Mesendoderm (in vitro differentiated cells): ENCODE measurements at regions not wholly inside any gene's neighbourhood (a gene's known extent, or its start where the extent isn't known, plus 50 kb on each side); places are given as distances from the start of the nearest gene placed in this dataset.

Experiments
- DNase-seq: peaks from one replicate; pipeline ENCODE4 v3.0.0; 2013
- H2AK5ac ChIP-seq: 2 replicates; pipeline ENCODE4 v1.6.1; 2013; ENCODE audit warnings: low read length, inconsistent platforms
- H2BK120ac ChIP-seq: 2 replicates; pipeline ENCODE4 v1.6.1; 2013; ENCODE audit warnings: low read depth, mild to moderate bottlenecking, low read length, moderate library complexity, mixed read lengths
- H2BK15ac ChIP-seq: replicated peaks from 2 replicates; pipeline ENCODE4 v1.6.1; 2013; ENCODE audit warnings: low read depth, mild to moderate bottlenecking, moderate library complexity
- H2BK5ac ChIP-seq: 2 replicates; pipeline ENCODE4 v1.6.1; 2013; ENCODE audit warnings: low read length, inconsistent platforms
- H3K18ac ChIP-seq: 2 replicates; pipeline ENCODE4 v1.6.1; 2013; ENCODE audit warnings: mild to moderate bottlenecking, low read length, mixed read lengths
- H3K23ac ChIP-seq: one replicate; pipeline ENCODE4 v1.6.1; 2013; ENCODE audit warnings: low read length
- H3K27ac ChIP-seq: 2 replicates; pipeline ENCODE4 v1.5.1; 2013; ENCODE audit warnings: low read depth, mild to moderate bottlenecking, inconsistent platforms, low read length, moderate library complexity
- H3K27me3 ChIP-seq: 2 replicates; pipeline ENCODE4 v1.6.1; 2013; ENCODE audit warnings: low read length, control low read depth, mild to moderate bottlenecking, inconsistent platforms; ENCODE audit not compliant: insufficient read depth, poor library complexity
- H3K36me3 ChIP-seq: 2 replicates; pipeline ENCODE4 v1.6.1; 2013; ENCODE audit warnings: low read length, inconsistent platforms; ENCODE audit not compliant: control insufficient read depth, insufficient read depth
- H3K4ac ChIP-seq: one replicate; pipeline ENCODE4 v1.6.1; 2013; ENCODE audit warnings: low read depth, mild to moderate bottlenecking, low read length, moderate library complexity
- H3K4me1 ChIP-seq: 2 replicates; pipeline ENCODE4 v1.6.1; 2013; ENCODE audit warnings: low read depth, low read length, inconsistent platforms; ENCODE audit not compliant: control insufficient read depth
- H3K4me2 ChIP-seq: 2 replicates; pipeline ENCODE4 v1.6.1; 2013; ENCODE audit warnings: low read length
- H3K4me3 ChIP-seq: 2 replicates; pipeline ENCODE4 v1.5.1; 2013; ENCODE audit warnings: mild to moderate bottlenecking, low read length
- H3K56ac ChIP-seq: one replicate; pipeline ENCODE4 v1.6.1; 2013; ENCODE audit warnings: low read length
- H3K79me1 ChIP-seq: 2 replicates; pipeline ENCODE4 v1.6.1; 2013; ENCODE audit warnings: low read length, inconsistent platforms
- H3K79me2 ChIP-seq: 2 replicates; pipeline ENCODE4 v1.6.1; 2013; ENCODE audit warnings: mild to moderate bottlenecking, low read length; ENCODE audit not compliant: control insufficient read depth, insufficient read depth
- H3K9ac ChIP-seq: 2 replicates; pipeline ENCODE4 v1.6.1; 2013; ENCODE audit warnings: low read length, inconsistent platforms
- H4K5ac ChIP-seq: one replicate; pipeline ENCODE4 v1.6.1; 2013; ENCODE audit warnings: low read length
- H4K8ac ChIP-seq: one replicate; pipeline ENCODE4 v1.6.1; 2013; ENCODE audit warnings: low read depth, mild to moderate bottlenecking, control low read depth, low read length, moderate library complexity
- WGBS: extraction: QIAGEN DNeasy Blood & Tissue Kit; methylation state at CpG from one replicate; pipeline ENCODE4 v1.1.7; 2013; ENCODE audit warnings: low lambda C conversion rate, missing lambda C conversion rate; ENCODE audit not compliant: insufficient coverage; ENCODE audit errors: extremely low coverage; 5-methylcytosine and 5-hydroxymethylcytosine counted together

DNA sequence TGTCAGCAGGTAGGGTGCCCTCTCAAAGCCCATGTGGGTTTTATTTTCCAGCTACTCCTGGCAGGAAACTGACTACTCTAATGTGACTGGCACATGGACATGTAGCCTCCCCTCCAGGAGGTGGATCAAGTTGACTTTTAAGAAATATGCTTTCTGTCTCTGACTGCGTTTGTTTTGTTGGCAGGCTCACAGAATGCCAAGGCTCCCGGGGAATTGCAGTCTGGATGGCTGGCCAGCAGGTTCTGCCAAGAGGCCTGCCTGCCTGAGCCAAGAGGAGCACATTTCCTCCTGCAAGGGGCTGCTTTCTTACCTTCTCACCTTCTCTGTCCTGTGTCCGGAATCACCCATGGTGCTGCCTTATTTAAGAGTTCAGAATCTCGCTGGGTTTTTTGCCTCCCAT lies 217.3 kb upstream of the ERCC4 start:
- Histone ChIP-seq H3K36me3 (no peaks in the 10 kb centered on the region), H4K8ac (no peak overlapping the region), H3K4ac (no peak overlapping the region), H3K4me1 (no peaks in the 10 kb centered on the region), H3K4me3 (no peak overlapping the region), H3K4me2 (no peak overlapping the region), H2AK5ac (no peak overlapping the region), H2BK15ac (no peak overlapping the region), H3K9ac (no peak overlapping the region), H3K27ac (no peak overlapping the region), H3K27me3 (no peaks in the 10 kb centered on the region), H2BK5ac (no peak overlapping the region), H3K79me1 (no peaks in the 10 kb centered on the region), H3K56ac (no peak overlapping the region), H2BK120ac (no peak overlapping the region), H4K5ac (no peak overlapping the region), H3K18ac (no peak overlapping the region), H3K79me2 (no peaks in the 10 kb centered on the region), H3K23ac (no peak overlapping the region)
- DNase-seq = no peak
- WGBS = no CpG with 5 or more reads among the region's 4 CpGs

DNA sequence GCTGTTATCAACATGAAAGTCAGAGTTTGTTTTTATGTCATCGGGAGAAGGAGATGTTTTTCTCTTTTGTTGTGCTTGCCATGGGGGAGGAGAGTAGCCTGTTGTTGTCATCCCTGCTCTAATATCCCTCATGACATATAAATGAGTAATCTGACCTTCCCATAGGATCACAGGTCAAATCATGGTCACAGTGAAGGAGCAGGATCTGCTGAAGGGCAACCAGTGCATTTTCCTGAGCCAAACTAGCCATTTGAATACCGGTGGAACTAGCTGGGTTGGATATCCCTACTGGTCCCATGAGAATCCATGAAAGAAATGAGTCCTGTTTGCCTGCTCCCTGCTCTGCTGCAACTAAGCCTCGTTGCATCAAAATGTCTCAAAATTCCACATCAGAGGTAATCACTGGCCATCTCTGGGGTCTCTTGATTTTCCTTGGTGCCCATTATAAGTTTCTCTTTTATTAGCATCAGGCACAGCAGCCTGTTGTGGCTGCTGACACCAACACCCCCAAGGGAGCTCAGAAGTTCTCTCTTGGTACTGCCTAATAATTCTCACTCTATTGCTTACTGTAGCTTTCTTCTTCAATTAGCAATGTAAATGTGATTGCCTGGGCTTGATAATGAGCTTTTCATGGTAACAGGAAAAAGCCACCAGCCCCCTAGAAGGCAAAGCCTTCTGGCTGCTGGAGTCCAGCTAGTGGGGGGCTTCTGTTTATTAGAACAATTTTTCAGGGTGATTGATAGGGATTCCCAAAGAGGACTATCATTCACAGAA lies 211.4 kb upstream of the ERCC4 start:
- Histone ChIP-seq H3K56ac (no peak overlapping the region), H3K4me2 (no peak overlapping the region), H3K36me3 (no peaks in the 10 kb centered on the region), H4K8ac (no peak overlapping the region), H2BK120ac (no peak overlapping the region), H3K79me2 (no peaks in the 10 kb centered on the region), H3K27ac (no peak overlapping the region), H3K4me1 (peaks cover 5% of the 10 kb centered on the region), H3K18ac (no peak overlapping the region), H3K4ac (no peak overlapping the region), H3K4me3 (no peak overlapping the region), H2BK15ac (no peak overlapping the region), H3K23ac (no peak overlapping the region), H2BK5ac (no peak overlapping the region), H3K27me3 (no peaks in the 10 kb centered on the region), H3K79me1 (no peaks in the 10 kb centered on the region), H2AK5ac (no peak overlapping the region), H4K5ac (no peak overlapping the region), H3K9ac (no peak overlapping the region)
- whole genome bisulfite sequencing = no CpG with 5 or more reads among the region's 3 CpGs
- peak; percentile 5 for DNase-seq

DNA sequence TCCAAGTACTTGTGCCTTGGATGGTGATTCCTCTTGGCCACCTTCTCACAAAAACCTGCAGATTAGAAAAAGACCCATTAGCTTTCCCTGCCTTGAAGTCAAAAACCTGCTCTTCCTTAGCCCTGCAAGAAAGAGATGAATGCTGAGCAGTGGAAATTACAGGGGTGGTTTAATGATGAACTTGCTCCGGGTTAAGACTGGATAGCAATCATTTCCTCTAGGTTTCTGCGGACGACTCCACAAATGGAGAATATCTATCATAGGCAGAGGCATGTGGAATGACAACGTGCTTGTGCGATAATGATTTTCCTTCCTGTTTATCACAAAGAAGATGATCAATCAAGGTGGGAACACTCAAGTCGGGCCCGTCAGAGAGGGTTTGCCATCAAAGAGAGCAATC lies 201.2 kb upstream of the ERCC4 start:
- no CpG with 5 or more reads among the region's 7 CpGs for WGBS
- Histone ChIP-seq H2BK15ac (no peak overlapping the region), H2AK5ac (no peak overlapping the region), H3K9ac (no peak overlapping the region), H3K36me3 (no peaks in the 10 kb centered on the region), H4K8ac (no peak overlapping the region), H3K79me1 (no peaks in the 10 kb centered on the region), H4K5ac (no peak overlapping the region), H3K56ac (no peak overlapping the region), H3K79me2 (no peaks in the 10 kb centered on the region), H3K4me2 (no peak overlapping the region), H2BK120ac (no peak overlapping the region), H3K4me1 (no peaks in the 10 kb centered on the region), H3K4ac (no peak overlapping the region), H3K27ac (no peak overlapping the region), H3K27me3 (no peaks in the 10 kb centered on the region), H3K23ac (no peak overlapping the region), H3K18ac (no peak overlapping the region), H2BK5ac (no peak overlapping the region), H3K4me3 (no peak overlapping the region)
- DNase-seq = no peak

DNA sequence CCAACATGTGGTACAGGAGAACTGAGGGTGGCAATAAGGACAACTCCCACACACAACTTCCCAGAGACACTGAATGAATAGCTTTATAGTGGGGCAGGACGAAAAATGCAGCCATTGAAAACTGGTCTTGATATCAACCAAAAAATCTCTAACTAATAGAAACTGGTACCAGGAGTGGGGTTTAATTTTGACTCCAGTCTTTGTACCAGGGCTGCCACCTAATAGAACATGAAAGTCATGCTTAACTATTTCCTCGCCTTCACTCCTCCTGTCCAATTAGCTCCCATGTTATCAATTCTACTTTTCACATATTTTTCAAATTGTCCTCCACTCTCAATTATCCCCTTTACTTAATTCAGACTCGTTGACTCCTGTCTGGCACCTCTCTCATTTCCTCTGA lies 192.0 kb upstream of the ERCC4 start:
- Histone ChIP-seq H2BK15ac (no peak overlapping the region), H4K8ac (no peak overlapping the region), H2AK5ac (no peak overlapping the region), H3K4ac (no peak overlapping the region), H3K27ac (no peak overlapping the region), H4K5ac (no peak overlapping the region), H3K79me2 (no peaks in the 10 kb centered on the region), H3K27me3 (no peaks in the 10 kb centered on the region), H3K36me3 (no peaks in the 10 kb centered on the region), H3K79me1 (no peaks in the 10 kb centered on the region), H2BK120ac (no peak overlapping the region), H3K9ac (no peak overlapping the region), H2BK5ac (no peak overlapping the region), H3K4me3 (no peak overlapping the region), H3K4me2 (no peak overlapping the region), H3K18ac (no peak overlapping the region), H3K56ac (no peak overlapping the region), H3K4me1 (no peaks in the 10 kb centered on the region), H3K23ac (no peak overlapping the region)
- 100% methylated on average over 1 of the region's 3 CpGs for WGBS
- DNase-seq = no peak

DNA sequence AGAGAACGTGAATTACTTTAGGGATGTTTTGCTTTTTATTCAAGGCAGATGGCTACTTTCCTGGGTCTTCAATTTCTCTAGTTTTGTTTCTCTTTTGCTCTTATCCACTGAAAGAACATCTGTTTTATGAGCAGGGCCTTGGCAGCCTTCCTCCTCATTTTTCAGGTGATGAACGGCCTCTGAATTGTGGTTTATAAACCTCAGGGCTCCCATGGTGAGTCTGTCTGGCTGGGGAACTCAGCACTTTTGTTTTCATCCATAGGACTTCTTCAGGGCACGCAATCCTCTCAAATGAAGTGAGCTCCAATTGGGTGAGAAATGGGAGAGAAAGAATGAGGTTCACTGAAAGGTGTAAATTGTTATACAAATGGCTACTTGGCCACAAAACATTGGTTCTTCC lies 186.4 kb upstream of the ERCC4 start:
- Histone ChIP-seq H3K27me3 (no peaks in the 10 kb centered on the region), H3K4me3 (no peak overlapping the region), H3K9ac (no peak overlapping the region), H2BK15ac (no peak overlapping the region), H3K79me2 (no peaks in the 10 kb centered on the region), H3K23ac (no peak overlapping the region), H2BK120ac (no peak overlapping the region), H2AK5ac (no peak overlapping the region), H3K79me1 (no peaks in the 10 kb centered on the region), H3K36me3 (no peaks in the 10 kb centered on the region), H3K18ac (no peak overlapping the region), H3K4ac (no peak overlapping the region), H3K56ac (no peak overlapping the region), H3K4me2 (no peak overlapping the region), H4K8ac (no peak overlapping the region), H3K4me1 (no peaks in the 10 kb centered on the region), H2BK5ac (no peak overlapping the region), H4K5ac (no peak overlapping the region), H3K27ac (no peak overlapping the region)
- no peak for DNase-seq
- no CpG with 5 or more reads among the region's 3 CpGs for WGBS
